Peyer's patch (tissue), 4 donors: ENCODE measurements at regions not wholly inside any gene's neighbourhood (a gene's known extent, or its start where the extent isn't known, plus 50 kb on each side); places are given as distances from the start of the nearest gene placed in this dataset.

Experiments
- DNase-seq, 3 donors: peaks; one replicate each; pipeline ENCODE4 v3.0.0-alpha.2; 2017 to 2019
- H3K27ac ChIP-seq, 4 donors: fragments of 200-600 bp; sonication (generic); one replicate each; pipeline ENCODE4 v1.5.1; 2016 to 2019
- H3K27me3 ChIP-seq, 2 donors: fragments of 200-600 bp; sonication (generic); one replicate each; pipeline ENCODE4 v1.5.1; 2019
- H3K36me3 ChIP-seq, 3 donors: fragments of 200-600 bp; sonication (generic); one replicate each; pipeline ENCODE4 v1.5.1; 2016 to 2019
- H3K4me1 ChIP-seq, 4 donors: fragments of 200-600 bp; sonication (generic); one replicate each; pipeline ENCODE4 v1.5.1; 2016 to 2019
- H3K4me3 ChIP-seq, 4 donors: fragments of 200-600 bp; sonication (generic); 1 replicate in 3 of 4; 2 replicates in 1 of 4; pipeline ENCODE4 v1.5.1; 2016 to 2019; ENCODE audit warnings: mild to moderate bottlenecking in 1 of 4
- H3K9me3 ChIP-seq, 4 donors: fragments of 200-600 bp; sonication (generic); one replicate each; pipeline ENCODE4 v1.5.1; 2016 to 2019; ENCODE audit warnings: mild to moderate bottlenecking in 1 of 4
- POLR2A ChIP-seq, 2 donors: fragments of 450-650 bp; IDR thresholded peaks; one replicate each; pipeline ENCODE4 v1.5.1; 2017; ENCODE audit warnings: antibody characterized with exemption in 2 of 2, mild to moderate bottlenecking in 2 of 2, moderate library complexity in 2 of 2
- TF ChIP-seq, protein P1 (sequence below), 6 experiments: fragments of 450-650 bp in 4 of 6; fragments of 200-600 bp in 2 of 6; sonication (generic) in 1 of 6; IDR thresholded peaks; one replicate each; pipeline ENCODE4 v1.5.1; 2017 to 2019; ENCODE audit warnings: antibody characterized with exemption in 6 of 6, mild to moderate bottlenecking in 3 of 6, moderate library complexity in 1 of 6

DNA sequence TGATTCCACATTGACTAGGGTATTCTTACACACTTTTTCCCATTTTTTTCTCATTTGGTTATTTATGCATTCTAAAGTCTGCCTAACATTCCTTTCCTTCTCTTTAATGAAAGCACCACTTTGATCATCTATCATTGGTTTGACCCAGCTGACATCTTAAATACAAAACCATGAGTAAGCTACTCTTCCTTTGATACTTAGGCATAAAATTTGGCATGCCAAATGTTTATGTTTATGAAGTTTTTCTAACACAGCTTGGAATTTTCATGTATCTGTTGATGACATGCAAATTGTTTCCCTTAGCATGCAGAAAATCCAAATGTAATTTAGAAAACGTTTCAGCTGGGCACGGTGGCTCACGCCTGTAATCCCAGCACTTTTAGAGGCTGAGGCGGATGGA lies 534.9 kb downstream of the QKI start:
- DNase-seq, result no peak
- Histone ChIP-seq H3K27ac (no peak overlapping the region), H3K9me3 (no peaks in the 10 kb centered on the region), H3K36me3 (no peaks in the 10 kb centered on the region), H3K27me3 (no peaks in the 10 kb centered on the region), H3K4me1 (no peaks in the 10 kb centered on the region), H3K4me3 (no peak overlapping the region)
- TF ChIP-seq POLR2A (IDR thresholded peaks at IDR 0.05), result no peak
- TF ChIP-seq, protein P1, sequence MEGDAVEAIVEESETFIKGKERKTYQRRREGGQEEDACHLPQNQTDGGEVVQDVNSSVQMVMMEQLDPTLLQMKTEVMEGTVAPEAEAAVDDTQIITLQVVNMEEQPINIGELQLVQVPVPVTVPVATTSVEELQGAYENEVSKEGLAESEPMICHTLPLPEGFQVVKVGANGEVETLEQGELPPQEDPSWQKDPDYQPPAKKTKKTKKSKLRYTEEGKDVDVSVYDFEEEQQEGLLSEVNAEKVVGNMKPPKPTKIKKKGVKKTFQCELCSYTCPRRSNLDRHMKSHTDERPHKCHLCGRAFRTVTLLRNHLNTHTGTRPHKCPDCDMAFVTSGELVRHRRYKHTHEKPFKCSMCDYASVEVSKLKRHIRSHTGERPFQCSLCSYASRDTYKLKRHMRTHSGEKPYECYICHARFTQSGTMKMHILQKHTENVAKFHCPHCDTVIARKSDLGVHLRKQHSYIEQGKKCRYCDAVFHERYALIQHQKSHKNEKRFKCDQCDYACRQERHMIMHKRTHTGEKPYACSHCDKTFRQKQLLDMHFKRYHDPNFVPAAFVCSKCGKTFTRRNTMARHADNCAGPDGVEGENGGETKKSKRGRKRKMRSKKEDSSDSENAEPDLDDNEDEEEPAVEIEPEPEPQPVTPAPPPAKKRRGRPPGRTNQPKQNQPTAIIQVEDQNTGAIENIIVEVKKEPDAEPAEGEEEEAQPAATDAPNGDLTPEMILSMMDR (IDR thresholded peaks at IDR 0.05), result no peak

DNA sequence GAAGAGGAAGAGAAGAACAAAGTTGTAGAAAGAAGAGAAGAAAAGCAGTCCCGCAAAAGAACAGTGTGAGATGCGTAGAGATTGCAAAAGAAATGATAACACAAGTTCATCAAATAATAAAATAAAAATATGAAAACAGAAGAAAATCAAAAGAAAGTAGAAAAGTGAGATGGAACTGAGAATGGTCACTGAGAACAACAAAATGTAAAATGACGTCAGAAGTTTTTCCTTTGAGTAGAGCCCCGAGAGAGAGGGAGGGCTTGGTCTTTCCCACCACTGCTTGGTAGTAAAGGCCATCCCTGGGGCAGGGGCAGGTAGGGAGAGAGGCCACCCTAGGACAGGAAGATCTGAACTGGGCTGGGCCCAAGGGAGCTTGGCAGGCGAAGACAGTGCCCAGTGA lies 533.7 kb downstream of the QKI start:
- TF ChIP-seq, protein P1 (IDR thresholded peaks at IDR 0.05), result no peak
- no peak for TF ChIP-seq POLR2A (IDR thresholded peaks at IDR 0.05)
- no peak overlapping the region for H3K27ac ChIP-seq
- no peaks in the 10 kb centered on the region for H3K36me3 ChIP-seq
- H3K4me3 ChIP-seq, result no peak overlapping the region
- no peaks in the 10 kb centered on the region for H3K9me3 ChIP-seq
- H3K4me1 ChIP-seq, result no peaks in the 10 kb centered on the region
- DNase-seq, result no peak
- H3K27me3 ChIP-seq, result no peaks in the 10 kb centered on the region

DNA sequence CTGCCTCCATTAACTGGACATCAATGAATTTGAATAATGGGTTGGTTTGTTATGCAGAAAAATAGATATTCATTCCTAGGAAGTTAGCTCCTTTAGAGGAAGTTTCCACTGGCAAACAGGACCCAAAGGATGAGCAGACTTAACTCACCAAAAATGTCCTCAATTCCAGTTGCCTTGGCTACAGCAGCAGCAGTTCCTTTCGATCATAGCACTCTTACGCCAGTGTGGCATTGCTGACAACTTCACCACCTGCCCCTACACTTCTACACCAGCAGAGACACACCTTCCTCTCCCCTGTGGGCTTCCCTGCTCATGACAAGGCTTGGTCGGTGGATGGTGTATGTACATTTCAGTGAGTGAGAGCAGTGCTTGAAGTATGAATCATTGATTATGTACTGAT lies 532.8 kb downstream of the QKI start:
- TF ChIP-seq POLR2A (IDR thresholded peaks at IDR 0.05), result no peak
- TF ChIP-seq, protein P1 (IDR thresholded peaks at IDR 0.05), result no peak
- Histone ChIP-seq H3K27ac (no peak overlapping the region), H3K4me1 (no peaks in the 10 kb centered on the region), H3K9me3 (no peaks in the 10 kb centered on the region), H3K36me3 (no peaks in the 10 kb centered on the region), H3K27me3 (no peaks in the 10 kb centered on the region), H3K4me3 (no peak overlapping the region)
- no peak for DNase-seq

DNA sequence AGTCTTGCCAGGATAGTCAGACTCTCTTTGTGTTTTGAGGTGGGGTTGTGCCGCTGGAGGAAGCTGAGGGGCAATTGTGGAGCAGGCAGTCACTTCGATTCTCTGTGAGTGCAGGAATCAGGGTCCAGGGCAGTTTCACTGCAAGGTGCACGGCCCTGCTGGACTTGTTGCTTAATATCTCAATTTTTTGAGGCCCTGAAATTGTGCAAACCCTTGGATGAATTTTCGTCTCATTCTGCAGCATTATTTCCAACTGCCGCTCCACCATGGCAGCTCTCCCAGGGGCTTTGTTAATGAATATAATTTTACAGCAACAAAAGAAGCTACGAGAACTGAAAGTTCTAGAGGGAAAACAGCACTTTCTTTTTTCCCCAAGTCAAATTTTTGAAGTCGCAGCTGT lies 531.9 kb downstream of the QKI start:
- Histone ChIP-seq H3K4me3 (no peak overlapping the region), H3K36me3 (no peaks in the 10 kb centered on the region), H3K27me3 (no peaks in the 10 kb centered on the region), H3K27ac (no peak overlapping the region), H3K9me3 (no peaks in the 10 kb centered on the region), H3K4me1 (no peaks in the 10 kb centered on the region)
- no peak for DNase-seq
- TF ChIP-seq, protein P1 (IDR thresholded peaks at IDR 0.05), result no peak
- TF ChIP-seq POLR2A (IDR thresholded peaks at IDR 0.05), result no peak

DNA sequence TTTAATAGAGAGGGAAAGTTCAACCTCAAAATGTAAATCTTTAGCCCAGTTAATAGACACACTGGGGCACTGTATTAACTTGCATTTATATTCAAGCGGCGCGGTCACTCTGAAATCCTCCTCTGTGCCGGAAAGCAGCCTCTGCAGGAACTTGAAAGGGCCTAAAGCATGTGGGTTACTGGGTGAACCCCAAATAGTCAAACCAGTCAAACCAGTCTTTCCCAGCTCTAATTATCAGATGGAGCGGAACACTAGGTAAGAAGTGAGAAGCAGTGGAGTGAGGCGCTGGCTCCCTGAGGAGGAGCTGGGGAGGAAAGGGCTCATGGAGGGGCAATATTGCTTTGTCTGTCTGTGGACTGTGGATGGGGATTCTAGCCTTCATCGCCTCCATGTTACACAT lies 531.3 kb downstream of the QKI start:
- Histone ChIP-seq H3K27me3 (no peaks in the 10 kb centered on the region), H3K4me3 (no peak overlapping the region), H3K27ac (no peak overlapping the region), H3K4me1 (no peaks in the 10 kb centered on the region), H3K36me3 (no peaks in the 10 kb centered on the region), H3K9me3 (no peaks in the 10 kb centered on the region)
- TF ChIP-seq, protein P1 (IDR thresholded peaks at IDR 0.05), result no peak
- TF ChIP-seq POLR2A (IDR thresholded peaks at IDR 0.05), result no peak
- DNase-seq, result no peak

DNA sequence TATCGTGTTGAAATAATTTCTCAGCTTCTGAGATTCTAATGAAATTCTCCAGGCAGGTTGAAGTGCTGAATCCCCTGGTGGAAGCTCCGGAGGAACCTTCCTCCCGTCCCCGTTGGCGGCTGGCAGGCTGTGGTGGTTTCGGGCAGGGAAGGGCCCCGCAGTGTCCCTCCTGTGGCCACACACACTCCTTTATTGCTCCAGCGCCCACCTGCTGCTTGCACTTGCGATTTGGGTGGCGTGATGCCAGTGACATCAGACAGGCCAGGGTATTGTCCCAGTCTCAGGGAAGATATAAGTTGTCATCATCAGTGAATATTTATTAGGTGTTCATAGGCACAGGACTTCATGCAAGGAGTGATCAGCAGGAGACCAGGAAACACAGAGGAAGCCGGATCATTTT lies 530.4 kb downstream of the QKI start:
- no peak for DNase-seq
- H3K9me3 ChIP-seq, result no peaks in the 10 kb centered on the region
- no peak overlapping the region for H3K4me3 ChIP-seq
- no peak overlapping the region for H3K27ac ChIP-seq
- no peaks in the 10 kb centered on the region for H3K4me1 ChIP-seq
- no peaks in the 10 kb centered on the region for H3K27me3 ChIP-seq
- no peak for TF ChIP-seq POLR2A (IDR thresholded peaks at IDR 0.05)
- TF ChIP-seq, protein P1 (IDR thresholded peaks at IDR 0.05), result no peak
- no peaks in the 10 kb centered on the region for H3K36me3 ChIP-seq
